ENCODE measurements at regions not wholly inside any gene's neighbourhood (a gene's known extent, or its start where the extent isn't known, plus 50 kb on each side); places are given as distances from the start of the nearest gene placed in this dataset.

- H3K36me3 ChIP-seq (ENCODE audit: control insufficient read depth in 2 of 2, insufficient read depth in 2 of 2, low read length in 1 of 2) = no peaks in the 10 kb centered on the region
- 37% methylated on average over 13 of the region's 13 CpGs for WGBS (ENCODE audit: insufficient coverage, insufficient replicate concordance, low lambda C conversion rate, missing lambda C conversion rate)
- SMC1A ChIA-PET (ENCODE audit: uncharacterized antibody, unreplicated experiment) = no interaction called here
- POLR2A ChIA-PET = no interaction called here
- no peak overlapping the region for H2AFZ ChIP-seq (ENCODE audit: control insufficient read depth, low read depth, low read length)
- intact Hi-C loops (cut with micrococcal nuclease; ENCODE audit: unreplicated experiment) (no loop called here), in situ Hi-C loops (cut with MboI) (no loop called here)
- TF ChIP-seq RELB (IDR thresholded peaks at IDR 0.05; ENCODE audit: low read depth) = no peak
- TF ChIP-seq MAX (IDR thresholded peaks at IDR 0.05; ENCODE audit: low read depth, low read length) = no peak
- no peak for TF ChIP-seq BRCA1 (IDR thresholded peaks at IDR 0.05; ENCODE audit: low read depth, low read length)
- no peak for TF ChIP-seq GABPA (IDR thresholded peaks at IDR 0.05; ENCODE audit: low read depth)
- TF ChIP-seq TCF3 (IDR thresholded peaks at IDR 0.05; ENCODE audit: borderline replicate concordance, insufficient read depth, low read depth, low read length) = no peak
- TF ChIP-seq ATF3 (IDR thresholded peaks at IDR 0.05; ENCODE audit: borderline replicate concordance, extremely low read depth, low read depth, low read length) = no peak
- no peak for TF ChIP-seq ZBTB4 (CRISPR knock-in tag; IDR thresholded peaks at IDR 0.05)
- TF ChIP-seq USF2 (IDR thresholded peaks at IDR 0.05; ENCODE audit: borderline replicate concordance, low read depth, low read length) = no peak
- TF ChIP-seq NFYA (IDR thresholded peaks at IDR 0.05; ENCODE audit: borderline replicate concordance, low read depth, low read length) = no peak
- TF ChIP-seq PBX3 (IDR thresholded peaks at IDR 0.05; ENCODE audit: insufficient replicate concordance, low read depth, low read length) = no peak
- no peak for TF ChIP-seq ZBTB33 (IDR thresholded peaks at IDR 0.05)
- no peak for TF ChIP-seq SMARCA5 (IDR thresholded peaks at IDR 0.05)
- no peak for TF ChIP-seq BACH1 (IDR thresholded peaks at IDR 0.05; ENCODE audit: borderline replicate concordance)
- no peaks in the 10 kb centered on the region for H4K20me1 ChIP-seq (ENCODE audit: control insufficient read depth, insufficient read depth)
- BruUV-seq (replicated peaks) = no TSS peak
- CTCF ChIA-PET = no interaction called here
- H3K27me3 ChIP-seq (replicated peaks in 1 of 2; ENCODE audit: control insufficient read depth in 2 of 2, insufficient read depth in 2 of 2, low read length in 1 of 2) = no peaks in the 10 kb centered on the region
- FAIRE-seq (no peak), DNase-seq (ENCODE audit: low read depth, low spot score) (no peak), ATAC-seq (no peak)
- H3K9ac ChIP-seq (ENCODE audit: control insufficient read depth, insufficient read depth, low read length) = no peak overlapping the region
- H3K79me2 ChIP-seq (ENCODE audit: control insufficient read depth, insufficient read depth, low read length) = no peaks in the 10 kb centered on the region
- H3K4me3 ChIP-seq = no peak overlapping the region
- H3K9me3 ChIP-seq (replicated peaks; ENCODE audit: control insufficient read depth, insufficient read depth, low read length) = no peaks in the 10 kb centered on the region
- no peak overlapping the region for H3K27ac ChIP-seq (ENCODE audit: control insufficient read depth, insufficient read depth)
- RAD21 ChIA-PET (ENCODE audit: unreplicated experiment) = no interaction called here
- no peaks in the 10 kb centered on the region for H3K4me1 ChIP-seq (ENCODE audit: control insufficient read depth, insufficient read depth, low read length)
- no peak overlapping the region for H3K4me2 ChIP-seq (ENCODE audit: control insufficient read depth, insufficient read depth)
Measured at GRCh38 chr6:49151033-49151432, 312.0 kb downstream of the MMUT start.

All from GM12878 (cell line).